ENCODE measurements at regions not wholly inside any gene's neighbourhood (a gene's known extent, or its start where the extent isn't known, plus 50 kb on each side); places are given as distances from the start of the nearest gene placed in this dataset.

- no peaks in the 10 kb centered on the region for H3K4me1 ChIP-seq (ENCODE audit: insufficient read depth)
- H3K27ac ChIP-seq, result no peak overlapping the region
- no peak overlapping the region for H3K4me3 ChIP-seq
- no peak for TF ChIP-seq EP300 (IDR thresholded peaks at IDR 0.05)
- no peak for TF ChIP-seq CTCF (IDR thresholded peaks at IDR 0.05)
- TF ChIP-seq POLR2A (IDR thresholded peaks at IDR 0.05), result no peak
- DNase-seq, result no peak
- 24 to 32% (median 32%) methylated on average over 30 to 37 of the region's 37 CpGs for WGBS, 3 donors
- no peaks in the 10 kb centered on the region for H3K36me3 ChIP-seq
- no peaks in the 10 kb centered on the region for H3K27me3 ChIP-seq
- intact Hi-C loops (cut with DNase I), result no loop called here
- peaks cover 0 to 7% of the 10 kb centered on the region in 2 donors for H3K9me3 ChIP-seq
Measured at GRCh38 chr12:111310076-111310870, 58.6 kb downstream of the PHETA1 start.

- 27 to 38% (median 33%) methylated on average over 3 of the region's 3 CpGs for WGBS, 3 donors
- H3K36me3 ChIP-seq, result no peaks in the 10 kb centered on the region
- intact Hi-C loops (cut with DNase I), result loop anchor here in 2 of 4 donors (5.0 to 10.0 kb wide), 2 partner anchors 367 to 415 kb away; no protein-coding TSS in a partner anchor
- H3K27ac ChIP-seq, result no peak overlapping the region
- no peaks in the 10 kb centered on the region for H3K4me1 ChIP-seq (ENCODE audit: insufficient read depth)
- H3K27me3 ChIP-seq, result no peaks in the 10 kb centered on the region
- no peak overlapping the region for H3K4me3 ChIP-seq
- TF ChIP-seq EP300 (IDR thresholded peaks at IDR 0.05), result no peak
- no peak for TF ChIP-seq POLR2A (IDR thresholded peaks at IDR 0.05)
- no peak for TF ChIP-seq CTCF (IDR thresholded peaks at IDR 0.05)
- H3K9me3 ChIP-seq, result peaks cover 0 to 13% of the 10 kb centered on the region in 2 donors
- DNase-seq, result no peak
Measured at GRCh38 chr12:111309584-111309983, 59.3 kb downstream of the PHETA1 start.

- no peak overlapping the region for H3K4me3 ChIP-seq
- TF ChIP-seq POLR2A (IDR thresholded peaks at IDR 0.05), result no peak
- no peak for TF ChIP-seq CTCF (IDR thresholded peaks at IDR 0.05)
- no peak for TF ChIP-seq EP300 (IDR thresholded peaks at IDR 0.05)
- no peaks in the 10 kb centered on the region for H3K4me1 ChIP-seq (ENCODE audit: insufficient read depth)
- H3K27ac ChIP-seq, result no peak overlapping the region
- intact Hi-C loops (cut with DNase I), result loop anchor here in 2 of 4 donors (5.0 to 10.0 kb wide), 2 partner anchors 366 to 414 kb away; no protein-coding TSS in a partner anchor
- peaks cover 0 to 16% of the 10 kb centered on the region in 2 donors for H3K9me3 ChIP-seq
- no peak for DNase-seq
- 72 to 82% (median 77%) methylated on average over 6 to 7 of the region's 7 CpGs for WGBS, 3 donors
- no peaks in the 10 kb centered on the region for H3K36me3 ChIP-seq
- H3K27me3 ChIP-seq, result no peaks in the 10 kb centered on the region
Measured at GRCh38 chr12:111308473-111308872, 60.4 kb downstream of the PHETA1 start.

GRCh38 chr12:111304642-111305071, 64.2 kb downstream of the PHETA1 start:
- H3K4me3 ChIP-seq, result no peak overlapping the region
- no peaks in the 10 kb centered on the region for H3K27me3 ChIP-seq
- peaks cover 0 to 16% of the 10 kb centered on the region in 2 donors for H3K9me3 ChIP-seq
- no peak for DNase-seq
- H3K27ac ChIP-seq, result no peak overlapping the region
- H3K4me1 ChIP-seq (ENCODE audit: insufficient read depth), result no peaks in the 10 kb centered on the region
- WGBS, 3 donors, result 54 to 67% (median 57%) methylated on average over 3 of the region's 3 CpGs
- TF ChIP-seq EP300 (IDR thresholded peaks at IDR 0.05) (no peak), POLR2A (IDR thresholded peaks at IDR 0.05) (no peak), CTCF (IDR thresholded peaks at IDR 0.05) (no peak)
- intact Hi-C loops (cut with DNase I), result loop anchor here in 2 of 4 donors (5.0 to 10.0 kb wide), 2 partner anchors 362 to 410 kb away; no protein-coding TSS in a partner anchor
- no peaks in the 10 kb centered on the region for H3K36me3 ChIP-seq

Measured in ovary (tissue), 7 donors.